GM10248 (cell line): ENCODE measurements at regions not wholly inside any gene's neighbourhood (a gene's known extent, or its start where the extent isn't known, plus 50 kb on each side); places are given as distances from the start of the nearest gene placed in this dataset.

Experiments used
- CTCF ChIA-PET: fragments of 300-600 bp; sonication (Branson Sonifier 250); formaldehyde crosslinking; extraction: SDS; loops from one replicate; lab custom pipeline; 2021; ENCODE audit warnings: antibody characterized with exemption; lab: Yijun Ruan, JAX
- POLR2A ChIA-PET: fragments of 350-650 bp; sonication (Branson Sonifier 250); formaldehyde crosslinking; extraction: SDS; loops from one replicate; lab custom pipeline; 2020; ENCODE audit warnings: antibody characterized with exemption; lab: Yijun Ruan, JAX
- DNase-seq: peaks from one replicate; pipeline ENCODE4 v3.0.0; 2012; ENCODE audit errors: extremely low spot score
- TF ChIP-seq, protein P1 (sequence below): IDR thresholded peaks from 2 replicates; pipeline ENCODE4 v1.5.1; 2012; ENCODE audit warnings: mild to moderate bottlenecking, low read depth; ENCODE audit errors: extremely low read depth, missing control alignments, control extremely low read depth

DNA sequence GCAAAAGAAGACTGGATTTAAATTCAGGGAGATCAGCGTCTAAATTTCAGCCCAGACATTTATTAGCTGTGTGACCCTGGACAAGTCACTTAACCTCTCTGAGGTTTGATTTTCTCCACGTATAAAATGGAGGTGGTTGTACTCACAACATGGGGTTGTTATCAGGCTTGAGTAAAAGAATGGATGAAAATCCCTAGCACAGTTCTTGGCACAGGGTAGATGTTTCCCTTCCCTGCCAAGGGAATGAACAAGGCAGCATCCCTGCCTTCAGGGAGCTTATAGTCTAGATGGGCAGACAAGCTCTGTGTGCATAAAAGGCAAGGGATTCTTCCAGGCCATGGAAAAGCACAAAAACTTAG lies 50.2 kb upstream of the MRPS22 start:
- POLR2A ChIA-PET, result no interaction called here
- TF ChIP-seq, protein P1, sequence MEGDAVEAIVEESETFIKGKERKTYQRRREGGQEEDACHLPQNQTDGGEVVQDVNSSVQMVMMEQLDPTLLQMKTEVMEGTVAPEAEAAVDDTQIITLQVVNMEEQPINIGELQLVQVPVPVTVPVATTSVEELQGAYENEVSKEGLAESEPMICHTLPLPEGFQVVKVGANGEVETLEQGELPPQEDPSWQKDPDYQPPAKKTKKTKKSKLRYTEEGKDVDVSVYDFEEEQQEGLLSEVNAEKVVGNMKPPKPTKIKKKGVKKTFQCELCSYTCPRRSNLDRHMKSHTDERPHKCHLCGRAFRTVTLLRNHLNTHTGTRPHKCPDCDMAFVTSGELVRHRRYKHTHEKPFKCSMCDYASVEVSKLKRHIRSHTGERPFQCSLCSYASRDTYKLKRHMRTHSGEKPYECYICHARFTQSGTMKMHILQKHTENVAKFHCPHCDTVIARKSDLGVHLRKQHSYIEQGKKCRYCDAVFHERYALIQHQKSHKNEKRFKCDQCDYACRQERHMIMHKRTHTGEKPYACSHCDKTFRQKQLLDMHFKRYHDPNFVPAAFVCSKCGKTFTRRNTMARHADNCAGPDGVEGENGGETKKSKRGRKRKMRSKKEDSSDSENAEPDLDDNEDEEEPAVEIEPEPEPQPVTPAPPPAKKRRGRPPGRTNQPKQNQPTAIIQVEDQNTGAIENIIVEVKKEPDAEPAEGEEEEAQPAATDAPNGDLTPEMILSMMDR, result no peak
- no peak for DNase-seq
- CTCF ChIA-PET, result interaction anchor here (1.1 to 1.9 kb wide), 2 partner anchors 29 to 182 kb away, joined by 3 to 5 read pairs; no protein-coding TSS in a partner anchor
